ENCODE measurements at regions not wholly inside any gene's neighbourhood (a gene's known extent, or its start where the extent isn't known, plus 50 kb on each side); places are given as distances from the start of the nearest gene placed in this dataset.

- intact Hi-C loops (cut with DNase I), result no loop called here
- H3K9me3 ChIP-seq, result no peaks in the 10 kb centered on the region
- TF ChIP-seq POLR2A (IDR thresholded peaks at IDR 0.05) (no peak), CTCF (IDR thresholded peaks at IDR 0.05) (no peak), POLR2AphosphoS5 (IDR thresholded peaks at IDR 0.05; ENCODE audit: insufficient read depth in 1 of 2, low read depth in 1 of 2) (no peak)
- no peak overlapping the region for H3K27ac ChIP-seq
- H3K4me3 ChIP-seq, result no peak overlapping the region
- DNase-seq (ENCODE audit: extremely low spot score in 2 of 2), result no peak
- H3K4me1 ChIP-seq, result no peaks in the 10 kb centered on the region
- no peaks in the 10 kb centered on the region for H3K27me3 ChIP-seq
- no peaks in the 10 kb centered on the region for H3K36me3 ChIP-seq
Observed at GRCh38 chr18:73711256-73711655, 436.4 kb downstream of the FBXO15 start.

GRCh38 chr18:73708591-73708990 lies 439.0 kb downstream of the FBXO15 start:
- intact Hi-C loops (cut with DNase I), result no loop called here
- Histone ChIP-seq H3K9me3 (no peaks in the 10 kb centered on the region), H3K4me1 (no peaks in the 10 kb centered on the region), H3K27me3 (no peaks in the 10 kb centered on the region), H3K27ac (no peak overlapping the region), H3K4me3 (no peak overlapping the region), H3K36me3 (no peaks in the 10 kb centered on the region)
- no peak for TF ChIP-seq POLR2AphosphoS5 (IDR thresholded peaks at IDR 0.05; ENCODE audit: insufficient read depth in 1 of 2, low read depth in 1 of 2)
- TF ChIP-seq CTCF (IDR thresholded peaks at IDR 0.05), result no peak
- no peak for TF ChIP-seq POLR2A (IDR thresholded peaks at IDR 0.05)
- DNase-seq (ENCODE audit: extremely low spot score in 2 of 2), result no peak

GRCh38 chr18:73707035-73707434 lies 440.6 kb downstream of the FBXO15 start:
- Histone ChIP-seq H3K27me3 (no peaks in the 10 kb centered on the region), H3K4me3 (no peak overlapping the region), H3K4me1 (no peaks in the 10 kb centered on the region), H3K36me3 (no peaks in the 10 kb centered on the region), H3K27ac (no peak overlapping the region), H3K9me3 (no peaks in the 10 kb centered on the region)
- DNase-seq (ENCODE audit: extremely low spot score in 2 of 2), result no peak
- TF ChIP-seq POLR2AphosphoS5 (IDR thresholded peaks at IDR 0.05; ENCODE audit: insufficient read depth in 1 of 2, low read depth in 1 of 2) (no peak), CTCF (IDR thresholded peaks at IDR 0.05) (no peak), POLR2A (IDR thresholded peaks at IDR 0.05) (no peak)
- intact Hi-C loops (cut with DNase I), result no loop called here

GRCh38 chr18:73697353-73697752 lies 450.3 kb downstream of the FBXO15 start:
- H3K4me1 ChIP-seq, result no peaks in the 10 kb centered on the region
- no peak for DNase-seq (ENCODE audit: extremely low spot score in 2 of 2)
- intact Hi-C loops (cut with DNase I), result no loop called here
- H3K27ac ChIP-seq, result no peak overlapping the region
- H3K4me3 ChIP-seq, result no peak overlapping the region
- no peaks in the 10 kb centered on the region for H3K9me3 ChIP-seq
- no peaks in the 10 kb centered on the region for H3K27me3 ChIP-seq
- no peaks in the 10 kb centered on the region for H3K36me3 ChIP-seq
- no peak for TF ChIP-seq POLR2A (IDR thresholded peaks at IDR 0.05)
- TF ChIP-seq POLR2AphosphoS5 (IDR thresholded peaks at IDR 0.05; ENCODE audit: insufficient read depth in 1 of 2, low read depth in 1 of 2), result no peak
- no peak for TF ChIP-seq CTCF (IDR thresholded peaks at IDR 0.05)

GRCh38 chr18:73696698-73697097 lies 450.9 kb downstream of the FBXO15 start:
- TF ChIP-seq POLR2AphosphoS5 (IDR thresholded peaks at IDR 0.05; ENCODE audit: insufficient read depth in 1 of 2, low read depth in 1 of 2) (no peak), CTCF (IDR thresholded peaks at IDR 0.05) (no peak), POLR2A (IDR thresholded peaks at IDR 0.05) (no peak)
- no peak for DNase-seq (ENCODE audit: extremely low spot score in 2 of 2)
- intact Hi-C loops (cut with DNase I), result no loop called here
- H3K9me3 ChIP-seq, result no peaks in the 10 kb centered on the region
- no peaks in the 10 kb centered on the region for H3K4me1 ChIP-seq
- H3K27me3 ChIP-seq, result no peaks in the 10 kb centered on the region
- no peak overlapping the region for H3K27ac ChIP-seq
- no peaks in the 10 kb centered on the region for H3K36me3 ChIP-seq
- no peak overlapping the region for H3K4me3 ChIP-seq

Measured in vagina (tissue), 2 donors.